Chondrocyte (in vitro differentiated cells): ENCODE measurements at regions not wholly inside any gene's neighbourhood (a gene's known extent, or its start where the extent isn't known, plus 50 kb on each side); places are given as distances from the start of the nearest gene placed in this dataset.

Source experiments
- DNase-seq: peaks from one replicate; pipeline ENCODE4 v3.0.0; 2021; ENCODE audit warnings: mixed read lengths, low spot score
- H3K27ac Mint-ChIP-seq: one replicate; pipeline ENCODE4 v1.8.0; 2021; ENCODE audit warnings: mild to moderate bottlenecking, moderate library complexity, mixed read lengths; ENCODE audit not compliant: unreplicated experiment
- H3K27me3 Mint-ChIP-seq: 2 replicates; pipeline ENCODE4 v1.8.0; 2021; ENCODE audit warnings: low read depth, mixed read lengths
- H3K36me3 Mint-ChIP-seq: 2 replicates; pipeline ENCODE4 v1.8.0; 2021; ENCODE audit warnings: low read depth, mixed read lengths
- H3K4me1 Mint-ChIP-seq: 2 replicates; pipeline ENCODE4 v1.8.0; 2021; ENCODE audit warnings: low read depth, mild to moderate bottlenecking, mixed read lengths
- H3K4me3 Mint-ChIP-seq: one replicate; pipeline ENCODE4 v1.8.0; 2021; ENCODE audit warnings: mild to moderate bottlenecking, moderate library complexity, mixed read lengths; ENCODE audit not compliant: unreplicated experiment
- H3K9me3 Mint-ChIP-seq: 2 replicates; pipeline ENCODE4 v1.8.0; 2021; ENCODE audit warnings: low read depth, mixed read lengths
- CTCF ChIP-seq: fragments of 200-600 bp; sonication (generic); IDR thresholded peaks from 2 replicates; pipeline ENCODE4 v1.5.0; 2021; ENCODE audit warnings: antibody characterized with exemption, mild to moderate bottlenecking, moderate library complexity

DNA sequence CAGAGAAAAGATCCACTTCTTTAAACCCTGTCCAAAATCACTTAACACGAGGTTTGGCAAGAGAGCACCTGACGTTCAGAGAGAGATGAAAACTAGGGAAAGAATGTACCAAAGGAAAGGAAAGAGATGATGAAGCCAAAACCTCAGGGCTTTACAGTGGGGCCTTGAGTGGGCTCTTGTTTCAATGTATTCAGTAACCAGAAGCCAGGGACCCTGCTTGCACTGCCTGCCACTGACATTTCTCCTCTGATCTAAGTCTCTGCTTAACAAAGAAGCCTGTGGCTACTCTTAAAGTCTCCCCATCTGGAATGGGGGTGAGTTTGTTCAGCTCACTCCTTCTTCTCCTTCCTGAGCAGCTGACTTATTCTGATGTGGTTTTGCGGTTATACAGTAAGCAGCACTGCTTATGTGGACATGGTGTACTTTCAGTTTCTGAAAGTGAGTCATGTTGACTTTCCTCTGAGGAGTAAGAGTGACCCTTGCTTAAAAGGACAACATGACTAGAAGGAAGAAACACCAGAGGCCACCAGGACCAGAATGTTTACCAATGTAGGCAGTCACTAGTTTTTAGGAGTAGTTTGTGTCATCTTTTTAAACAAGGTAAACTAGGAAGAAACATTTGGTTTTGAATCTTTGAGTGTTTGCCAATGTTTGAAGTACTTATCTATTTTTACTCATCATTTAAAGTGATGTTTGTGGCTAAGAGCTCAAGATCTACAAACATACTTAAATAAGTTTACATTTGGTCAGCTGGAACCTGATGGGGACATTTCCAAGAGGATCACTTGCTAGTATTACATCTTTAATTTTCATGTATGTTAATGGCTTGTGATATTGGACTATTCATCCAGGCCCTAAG is 87.4 kb downstream of the FASLG start:
- DNase-seq: no peak
- peaks cover 28% of the 10 kb centered on the region for H3K4me1 Mint-ChIP-seq
- H3K36me3 Mint-ChIP-seq: no peaks in the 10 kb centered on the region
- no peaks in the 10 kb centered on the region for H3K9me3 Mint-ChIP-seq
- H3K4me3 Mint-ChIP-seq: no peak overlapping the region
- peak overlapping the region; percentile 92 for H3K27ac Mint-ChIP-seq
- peak; percentile 12 for TF ChIP-seq CTCF
- H3K27me3 Mint-ChIP-seq: peaks cover 11% of the 10 kb centered on the region

DNA sequence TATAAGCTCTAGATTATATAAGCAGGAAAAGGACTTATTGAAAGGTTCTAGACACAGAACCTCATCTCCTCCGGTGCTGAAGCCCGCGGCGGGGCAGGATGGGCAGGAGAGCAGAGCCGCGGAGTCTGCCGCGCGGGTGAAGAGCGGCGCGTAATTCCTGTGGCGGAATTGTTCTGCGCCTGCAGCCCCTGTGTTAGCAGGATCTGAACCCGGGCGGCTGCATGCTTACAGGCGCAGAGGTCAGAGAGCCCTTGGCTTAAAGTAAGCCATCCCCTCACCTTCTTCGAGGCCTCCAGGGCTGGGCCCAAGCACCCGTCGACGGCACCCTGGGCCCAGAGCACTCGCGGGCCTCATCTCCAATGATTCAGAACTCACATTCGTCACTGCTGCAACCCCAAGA is 89.3 kb downstream of the FASLG start:
- Mint-ChIP-seq H3K36me3 (no peaks in the 10 kb centered on the region), H3K27me3 (no peaks in the 10 kb centered on the region), H3K27ac (no peak overlapping the region), H3K9me3 (no peaks in the 10 kb centered on the region), H3K4me3 (no peak overlapping the region), H3K4me1 (peaks cover 25% of the 10 kb centered on the region)
- TF ChIP-seq CTCF: no peak
- no peak for DNase-seq

GRCh38 chr1:172751683-172752082 is 92.8 kb downstream of the FASLG start:
- Mint-ChIP-seq H3K27ac (no peak overlapping the region), H3K9me3 (no peaks in the 10 kb centered on the region), H3K4me3 (no peak overlapping the region), H3K4me1 (peaks cover 6% of the 10 kb centered on the region), H3K27me3 (peaks cover 4% of the 10 kb centered on the region), H3K36me3 (no peaks in the 10 kb centered on the region)
- DNase-seq: no peak
- TF ChIP-seq CTCF: no peak

- no peak overlapping the region for H3K4me3 Mint-ChIP-seq
These were observed 95.1 kb downstream of the FASLG start for GRCh38 chr1:172753964-172754363.

GRCh38 chr1:172754609-172755008 is 95.7 kb downstream of the FASLG start:
- Mint-ChIP-seq H3K36me3 (no peaks in the 10 kb centered on the region), H3K9me3 (no peaks in the 10 kb centered on the region), H3K27ac (no peak overlapping the region), H3K27me3 (peaks cover 5% of the 10 kb centered on the region), H3K4me3 (no peak overlapping the region), H3K4me1 (no peaks in the 10 kb centered on the region)
- TF ChIP-seq CTCF: no peak
- no peak for DNase-seq

More at GRCh38 chr1:172753964-172754363, 95.1 kb downstream of the FASLG start:
- no peak for TF ChIP-seq CTCF
- Mint-ChIP-seq H3K4me1 (no peaks in the 10 kb centered on the region), H3K36me3 (no peaks in the 10 kb centered on the region), H3K27me3 (peaks cover 5% of the 10 kb centered on the region), H3K27ac (no peak overlapping the region), H3K9me3 (no peaks in the 10 kb centered on the region)
- DNase-seq: no peak
